GM18873 (cell line): ENCODE measurements at regions not wholly inside any gene's neighbourhood (a gene's known extent, or its start where the extent isn't known, plus 50 kb on each side); places are given as distances from the start of the nearest gene placed in this dataset.
"Not testable (repeated sequence)": the region's sequence is repeated elsewhere in the genome, so short reads cannot be mapped to it uniquely, and the experiment has no call there.

Experiments used
- ATAC-seq: cut with Tn5 transposase; IDR thresholded peaks from one replicate; pipeline ENCODE4 v1.9.1; 2021; ENCODE audit warnings: mild to moderate bottlenecking, moderate library complexity, moderate number of reproducible peaks; ENCODE audit not compliant: unreplicated experiment, low FRiP score

DNA sequence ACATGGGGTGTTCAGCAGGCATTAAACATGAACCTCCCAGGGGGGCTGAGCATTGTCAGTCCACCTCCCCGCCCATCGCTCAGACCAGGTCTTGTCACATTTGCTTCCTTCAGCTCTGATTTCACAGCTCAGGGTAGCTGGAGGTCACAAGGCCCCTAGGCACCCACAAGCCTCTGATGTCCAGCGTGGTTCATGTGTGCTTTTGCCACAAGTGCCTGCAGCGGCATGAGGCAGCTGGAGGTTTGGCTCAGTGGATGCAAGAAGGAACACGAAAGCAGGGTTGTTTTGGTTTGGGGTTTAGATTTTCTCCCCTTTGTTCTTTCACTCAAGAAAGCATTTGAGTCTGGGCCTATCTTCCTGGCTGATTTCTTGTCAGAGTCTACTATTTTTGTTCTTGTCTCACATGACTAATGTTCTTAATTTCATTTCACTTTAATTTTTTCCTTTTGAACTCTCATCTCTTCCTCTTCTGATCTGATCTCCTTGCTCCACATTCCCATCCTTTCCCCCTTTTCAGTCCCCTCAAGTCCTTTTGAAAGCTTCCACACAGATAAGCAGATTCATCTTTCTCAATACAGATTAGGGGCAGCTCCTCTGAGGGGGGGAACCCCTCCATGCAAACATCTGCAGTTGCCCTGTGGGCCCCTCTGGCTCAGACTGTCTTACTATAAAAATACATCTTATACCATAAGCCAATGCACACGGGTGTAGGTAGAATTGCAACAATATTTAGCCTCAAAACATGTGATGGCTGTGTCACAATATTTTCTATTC, 68.1 kb upstream of the CEP85L start:
- no peak for ATAC-seq

DNA sequence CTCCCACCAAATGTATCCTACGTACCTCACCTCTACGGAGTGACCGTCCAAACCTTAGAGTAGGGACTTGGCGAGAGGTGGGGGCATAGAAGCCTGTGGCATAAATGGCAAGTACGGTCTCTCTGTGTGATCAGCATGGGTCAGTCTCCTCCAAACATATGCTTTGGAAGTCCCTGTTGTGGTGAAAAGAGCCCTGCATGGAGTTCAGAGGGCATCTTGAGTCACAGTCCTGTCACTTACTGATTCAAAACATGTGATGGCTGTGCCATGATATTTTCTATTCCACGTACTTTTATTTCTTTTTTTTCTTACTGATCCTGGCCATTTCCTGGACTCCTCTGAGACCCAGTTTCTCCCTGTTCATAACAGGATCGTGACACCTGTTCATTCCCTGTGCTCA, 67.5 kb upstream of the CEP85L start:
- ATAC-seq = no peak

DNA sequence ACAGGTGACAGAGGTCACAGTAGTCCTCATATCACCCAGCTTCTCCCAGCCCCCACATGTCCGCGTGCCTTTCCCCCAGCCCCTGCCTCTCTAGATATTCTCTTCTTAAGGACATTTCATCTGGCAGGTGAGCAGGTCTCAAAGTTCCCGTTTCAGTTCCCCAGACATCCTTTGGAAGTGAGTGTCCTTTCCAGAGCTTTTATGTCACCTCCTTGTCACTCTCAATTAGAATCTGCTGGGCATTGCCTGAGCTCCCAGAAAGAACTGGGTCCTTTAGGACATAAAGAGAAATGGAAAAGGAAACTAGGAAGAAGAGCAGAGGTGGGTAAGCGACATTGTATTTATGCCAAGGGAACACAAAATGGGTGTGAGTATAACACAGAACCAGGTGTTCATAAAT, 66.9 kb upstream of the CEP85L start:
- no peak for ATAC-seq

DNA sequence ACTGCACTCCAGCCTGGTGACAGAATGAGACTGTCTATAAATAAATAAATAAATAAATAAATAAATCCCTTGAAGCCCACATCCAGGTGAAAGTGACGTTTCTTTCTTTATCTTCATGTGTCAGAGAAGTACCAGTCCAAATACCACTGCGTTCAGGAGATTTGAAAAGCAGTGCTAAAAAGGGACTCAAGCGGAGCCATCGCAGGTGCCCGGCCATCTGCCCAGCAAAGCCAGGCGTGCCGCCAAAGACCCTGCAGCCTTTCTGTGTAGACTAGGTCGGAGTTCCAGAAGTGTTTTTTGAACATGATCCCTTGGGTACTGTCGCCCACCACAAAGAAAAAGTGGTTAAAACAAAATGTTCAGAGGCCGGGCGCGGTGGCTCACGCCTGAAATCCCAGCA, 65.7 kb upstream of the CEP85L start:
- ATAC-seq = no peak

DNA sequence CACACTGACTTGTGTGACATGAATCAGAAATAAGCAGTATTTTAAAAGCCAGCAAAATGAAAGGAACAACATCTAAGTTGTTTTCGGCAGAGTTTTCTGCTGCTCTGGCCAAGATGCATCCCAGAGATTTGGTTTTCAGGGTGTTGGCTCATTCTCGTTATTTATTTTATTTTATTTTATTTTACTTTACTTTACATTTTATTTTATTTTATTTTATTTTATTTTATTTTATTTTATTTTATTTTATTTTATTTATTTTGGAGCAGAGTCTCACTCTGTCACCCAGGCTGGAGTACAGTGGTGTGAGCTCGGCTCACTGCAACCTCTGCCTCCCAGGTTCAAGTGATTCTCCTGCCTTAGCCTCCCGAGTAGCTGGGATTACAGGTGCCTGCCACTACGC, 64.5 kb upstream of the CEP85L start:
- ATAC-seq = not testable (repeated sequence)

DNA sequence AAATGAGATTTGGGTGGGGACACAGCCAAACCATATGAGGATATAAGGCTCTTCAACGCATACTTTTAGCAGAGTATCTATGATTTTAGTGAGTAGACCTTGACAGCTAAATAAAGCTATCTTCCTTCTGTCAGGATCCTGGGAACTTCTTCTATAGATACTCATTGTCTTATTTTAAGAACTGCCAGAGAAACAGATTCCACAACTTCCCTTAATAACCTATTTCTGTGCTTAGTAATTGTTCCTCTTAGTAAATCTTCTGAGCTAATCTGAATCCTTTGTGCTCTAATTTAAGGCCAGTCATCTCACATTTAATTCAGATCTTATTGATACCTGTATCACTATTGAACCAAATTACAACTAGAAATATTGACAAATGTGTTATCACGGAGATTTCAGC, 64.0 kb upstream of the CEP85L start:
- no peak for ATAC-seq

DNA sequence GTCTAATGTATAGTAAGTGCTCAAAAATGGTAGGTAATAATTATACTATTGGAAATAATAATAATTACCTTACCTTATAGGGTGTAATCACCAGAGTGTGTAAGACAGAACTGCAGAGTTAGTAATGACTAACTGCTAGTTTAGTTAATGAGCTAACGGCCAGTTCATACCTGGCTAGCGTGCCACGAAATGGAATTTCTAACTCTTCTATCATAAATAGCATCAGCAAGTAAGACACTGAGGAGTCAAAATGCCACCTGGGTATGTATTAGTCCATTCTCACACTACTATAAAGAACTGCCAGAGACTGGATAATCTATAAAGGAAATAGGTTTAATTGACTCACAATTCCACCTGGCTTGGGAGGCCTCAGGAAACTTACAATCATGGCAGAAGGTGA, 63.4 kb upstream of the CEP85L start:
- no peak for ATAC-seq

DNA sequence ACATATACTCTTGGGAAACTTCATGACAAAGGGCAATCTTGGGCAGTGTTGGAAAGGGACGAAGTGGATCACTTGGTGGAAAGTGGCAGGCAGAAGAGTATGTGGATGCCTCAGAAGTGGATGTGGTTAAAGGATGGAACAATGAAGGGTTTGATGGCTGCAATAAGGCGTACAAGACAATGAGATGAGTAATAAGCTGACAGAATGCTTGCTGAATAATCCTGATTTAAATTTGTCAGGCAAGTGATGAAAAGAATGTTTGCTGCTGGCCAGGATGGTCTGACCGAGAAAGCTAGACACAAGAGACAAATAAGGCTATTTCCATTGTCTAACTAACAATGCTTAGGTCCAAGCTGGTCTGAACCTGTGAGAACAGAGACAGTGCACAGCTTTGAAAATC, 61.6 kb upstream of the CEP85L start:
- ATAC-seq = no peak

DNA sequence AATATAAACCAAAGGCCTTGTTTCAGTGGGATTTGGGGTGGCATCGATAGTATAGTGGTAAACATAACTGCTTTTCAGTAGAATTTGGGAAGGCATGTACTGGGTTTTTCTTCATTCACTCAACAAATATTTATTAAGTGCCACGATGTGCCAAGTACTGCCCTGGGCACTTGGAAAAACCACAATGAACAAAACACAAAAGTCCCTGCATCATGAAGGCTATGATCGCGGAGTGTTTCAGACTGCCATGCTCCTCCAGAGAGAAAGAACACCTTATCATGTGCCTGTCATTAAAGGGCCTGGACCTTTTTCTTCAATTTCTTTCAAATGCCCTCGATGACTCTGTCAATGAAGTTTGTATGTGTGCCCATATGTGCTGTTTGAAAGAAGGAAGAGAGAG, 59.2 kb upstream of the CEP85L start:
- no peak for ATAC-seq

DNA sequence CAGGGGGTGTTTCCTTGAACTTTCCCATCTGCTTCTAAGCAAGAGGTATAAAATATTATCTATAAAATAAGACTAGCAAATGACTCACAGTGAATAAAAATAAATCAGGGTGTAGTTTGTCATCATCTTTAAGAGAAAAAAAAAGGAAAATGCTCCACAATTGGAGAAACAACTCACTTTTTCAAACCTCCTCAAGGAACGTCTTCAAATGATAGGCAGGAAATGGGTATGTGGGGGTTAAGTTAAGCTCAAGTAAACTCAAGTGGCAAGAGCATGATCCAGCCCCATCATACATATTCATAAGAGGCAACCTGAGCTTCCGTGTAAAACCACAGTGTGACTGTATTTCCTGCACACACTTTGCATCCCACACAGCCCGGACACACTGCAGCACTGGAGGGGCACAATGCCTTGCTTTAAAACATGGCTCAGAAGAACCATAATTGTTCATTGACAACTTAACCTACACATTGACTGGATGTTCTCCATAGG, 58.5 kb upstream of the CEP85L start:
- ATAC-seq = peak; percentile 97

DNA sequence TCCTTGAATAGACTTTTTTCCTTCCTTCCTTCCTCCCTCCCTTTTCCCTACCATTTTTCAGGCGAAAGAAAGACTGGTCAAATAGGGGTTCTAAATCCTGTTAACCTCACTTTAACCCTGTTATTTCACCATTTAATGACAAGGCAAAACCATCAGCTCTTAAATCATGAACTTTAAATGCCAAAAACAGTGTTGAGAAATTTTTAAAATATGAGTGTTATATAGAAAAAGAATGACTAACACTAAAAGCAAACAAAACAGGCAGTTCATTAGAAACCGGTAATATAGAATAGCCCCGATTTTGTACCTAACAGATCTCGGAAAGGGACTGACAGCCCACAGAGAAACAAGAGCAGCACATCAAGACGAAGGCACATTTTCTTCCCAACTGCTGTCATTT, 57.4 kb upstream of the CEP85L start:
- ATAC-seq = peak; percentile 0

DNA sequence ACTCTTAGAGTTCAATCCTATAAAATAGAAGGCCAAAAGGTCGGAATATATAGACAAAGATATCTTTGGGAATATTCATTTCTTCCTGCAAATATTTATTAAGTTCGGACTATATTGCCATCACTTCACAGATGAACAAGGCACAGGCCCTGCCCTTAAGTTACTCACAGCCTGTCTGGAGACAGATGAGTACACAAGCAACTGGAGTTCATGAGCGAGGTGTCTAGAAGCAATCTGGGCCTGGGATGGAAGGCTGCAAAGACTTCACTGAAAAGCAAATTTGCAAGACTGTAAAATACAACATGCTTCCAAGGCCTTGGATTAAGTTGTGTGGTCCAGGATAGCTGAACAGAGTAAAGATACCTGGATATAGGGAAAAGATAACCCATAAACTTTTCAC, 56.7 kb upstream of the CEP85L start:
- ATAC-seq = no peak

DNA sequence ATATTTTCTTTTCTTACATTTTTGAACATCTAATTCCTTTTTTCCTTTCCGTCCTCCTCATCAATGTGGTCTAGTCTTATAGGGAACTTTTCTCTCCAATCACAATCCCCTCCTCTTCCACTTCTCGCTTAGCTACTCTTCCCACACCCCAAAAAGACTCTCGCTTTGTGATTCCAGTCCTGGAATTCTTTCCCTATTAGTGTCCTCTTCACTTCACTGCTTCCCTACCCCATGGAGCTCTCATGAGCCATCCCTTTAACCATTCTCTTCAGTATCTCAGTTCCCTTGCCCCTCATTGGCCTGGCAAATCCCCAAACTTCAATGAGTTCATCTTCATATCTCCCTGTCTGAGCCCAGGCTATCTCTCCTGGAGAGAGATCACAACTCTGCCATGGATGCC, 55.3 kb upstream of the CEP85L start:
- ATAC-seq = no peak

DNA sequence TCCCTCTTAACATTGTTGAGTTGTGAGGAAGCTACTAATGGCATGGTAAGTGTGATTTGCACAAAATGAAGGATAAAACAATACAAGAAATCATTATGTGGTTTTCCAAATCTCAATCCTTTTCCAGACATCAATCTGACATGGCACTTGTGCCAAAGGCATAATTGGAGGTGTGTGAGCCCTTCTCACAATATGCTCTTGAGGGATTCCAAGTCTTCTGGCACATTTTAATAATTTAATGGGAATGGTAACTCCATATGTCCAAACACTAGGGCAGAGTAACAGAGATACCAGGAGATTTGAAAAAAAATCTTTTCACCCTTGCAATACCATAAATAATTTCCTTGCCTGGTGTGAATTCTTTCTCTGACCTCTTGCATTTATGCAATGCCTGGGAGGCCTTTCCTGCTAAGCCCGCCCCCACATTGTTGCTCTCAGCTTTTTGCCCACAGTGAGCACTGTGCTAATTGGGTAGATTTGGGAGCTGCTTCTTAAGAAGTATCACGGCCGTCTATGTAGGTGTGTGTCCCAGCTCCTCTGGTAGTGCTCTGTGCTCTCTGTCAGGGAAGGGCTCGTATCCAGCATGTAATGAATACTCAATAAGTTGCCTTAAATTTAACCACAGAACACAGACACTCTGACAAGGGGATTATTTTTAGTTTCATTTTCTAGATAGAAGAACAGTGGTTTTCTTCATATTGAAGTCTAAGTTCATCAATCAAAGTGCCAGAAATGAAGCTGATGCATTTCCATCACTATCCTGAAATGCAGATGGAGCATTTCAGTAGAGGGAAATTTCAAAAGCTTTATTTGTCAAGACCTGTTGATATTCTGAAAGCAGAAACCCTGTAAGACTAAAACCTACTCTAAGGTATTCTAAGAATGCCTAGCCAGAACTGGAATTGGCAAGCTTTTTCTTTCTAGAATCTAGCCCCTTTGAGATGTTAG, 54.4 kb upstream of the CEP85L start:
- peak; percentile 27 for ATAC-seq

DNA sequence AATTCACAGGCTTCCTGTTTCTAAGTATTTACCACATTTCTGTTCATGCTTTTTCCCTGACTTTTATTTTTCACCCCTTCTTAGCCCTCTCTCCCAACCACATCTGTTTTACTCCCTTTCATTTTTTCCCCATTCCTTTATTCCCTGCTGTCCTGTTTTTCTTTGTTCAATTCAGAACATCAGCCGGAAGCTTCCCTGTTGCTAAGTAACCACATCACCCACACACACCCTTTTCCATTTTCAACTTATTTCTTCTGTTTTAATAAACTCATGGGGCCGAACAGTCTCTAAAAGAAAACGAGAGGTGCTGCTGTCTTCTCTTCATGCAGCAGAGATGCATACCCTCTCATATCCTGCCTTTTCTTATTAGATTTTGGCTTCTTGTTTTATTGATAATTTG, 53.5 kb upstream of the CEP85L start:
- no peak for ATAC-seq

DNA sequence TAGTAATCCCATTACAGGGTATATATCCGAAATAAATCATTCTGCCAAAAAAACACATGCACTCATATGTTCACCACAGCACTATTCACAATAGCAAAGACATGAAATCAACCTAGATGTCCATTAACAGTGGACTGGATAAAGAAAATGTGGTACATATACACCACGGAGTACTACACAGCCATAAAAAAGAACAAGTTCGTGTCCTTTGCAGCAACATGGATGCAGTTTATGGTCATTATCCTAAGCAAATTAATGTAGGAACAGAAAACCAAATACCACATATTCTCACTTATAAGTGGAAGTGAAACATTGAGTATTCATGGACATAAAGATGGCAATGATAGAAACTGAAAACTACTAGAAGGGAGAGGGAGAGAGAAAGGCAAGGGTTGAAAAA, 49.9 kb upstream of the CEP85L start:
- not testable (repeated sequence) for ATAC-seq
